ENCODE measurements at regions not wholly inside any gene's neighbourhood (a gene's known extent, or its start where the extent isn't known, plus 50 kb on each side); places are given as distances from the start of the nearest gene placed in this dataset.

DNA sequence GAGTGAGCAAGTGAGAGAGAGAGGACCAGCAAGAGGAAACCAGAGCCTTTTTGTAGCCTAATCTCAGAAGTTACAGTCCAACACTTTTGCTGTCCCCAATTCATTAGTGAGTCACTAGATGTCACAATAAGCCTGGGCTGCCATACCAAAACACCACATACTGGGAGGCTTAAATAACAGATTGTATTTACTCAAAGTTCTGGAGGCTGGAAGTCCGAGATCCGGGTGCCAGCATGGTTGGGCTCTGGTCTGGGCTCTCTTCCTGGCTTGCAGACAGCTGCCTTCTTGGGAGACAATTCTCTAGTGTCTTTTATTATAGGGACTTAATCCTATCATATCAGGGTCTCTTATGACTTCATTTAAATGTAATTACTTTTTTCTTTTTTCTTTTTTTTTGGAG lies 50.7 kb upstream of the FERMT1 start:
- Mint-ChIP-seq H3K27me3 (ENCODE audit: insufficient read depth, unreplicated experiment) (peaks cover 21% of the 10 kb centered on the region), H3K27ac (ENCODE audit: unreplicated experiment) (no peak overlapping the region), H3K4me3 (ENCODE audit: unreplicated experiment) (no peak overlapping the region), H3K36me3 (ENCODE audit: insufficient read depth, unreplicated experiment) (no peaks in the 10 kb centered on the region), H3K9me3 (ENCODE audit: unreplicated experiment) (peaks cover 9% of the 10 kb centered on the region), H3K4me1 (ENCODE audit: low read depth, unreplicated experiment) (no peaks in the 10 kb centered on the region)
- CTCF ChIA-PET, result no interaction called here
- no TSS peak for BruUV-seq (replicated peaks)
- H3K36me3 ChIP-seq (ENCODE audit: control insufficient read depth, insufficient read depth, low read length), result no peaks in the 10 kb centered on the region
- no peaks in the 10 kb centered on the region for H3K4me1 ChIP-seq
- DNase-seq, result no peak
- H3K27me3 ChIP-seq (replicated peaks; ENCODE audit: control insufficient read depth, insufficient read depth, low read length), result no peaks in the 10 kb centered on the region
- TF ChIP-seq, protein P1, sequence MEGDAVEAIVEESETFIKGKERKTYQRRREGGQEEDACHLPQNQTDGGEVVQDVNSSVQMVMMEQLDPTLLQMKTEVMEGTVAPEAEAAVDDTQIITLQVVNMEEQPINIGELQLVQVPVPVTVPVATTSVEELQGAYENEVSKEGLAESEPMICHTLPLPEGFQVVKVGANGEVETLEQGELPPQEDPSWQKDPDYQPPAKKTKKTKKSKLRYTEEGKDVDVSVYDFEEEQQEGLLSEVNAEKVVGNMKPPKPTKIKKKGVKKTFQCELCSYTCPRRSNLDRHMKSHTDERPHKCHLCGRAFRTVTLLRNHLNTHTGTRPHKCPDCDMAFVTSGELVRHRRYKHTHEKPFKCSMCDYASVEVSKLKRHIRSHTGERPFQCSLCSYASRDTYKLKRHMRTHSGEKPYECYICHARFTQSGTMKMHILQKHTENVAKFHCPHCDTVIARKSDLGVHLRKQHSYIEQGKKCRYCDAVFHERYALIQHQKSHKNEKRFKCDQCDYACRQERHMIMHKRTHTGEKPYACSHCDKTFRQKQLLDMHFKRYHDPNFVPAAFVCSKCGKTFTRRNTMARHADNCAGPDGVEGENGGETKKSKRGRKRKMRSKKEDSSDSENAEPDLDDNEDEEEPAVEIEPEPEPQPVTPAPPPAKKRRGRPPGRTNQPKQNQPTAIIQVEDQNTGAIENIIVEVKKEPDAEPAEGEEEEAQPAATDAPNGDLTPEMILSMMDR (IDR thresholded peaks at IDR 0.05; ENCODE audit: insufficient read depth in 1 of 2, low read depth in 1 of 2, low read length in 1 of 2, severe bottlenecking in 1 of 2, unreplicated experiment in 1 of 2), result no peak
- intact Hi-C loops (cut with micrococcal nuclease; ENCODE audit: unreplicated experiment), result loop anchor here (10.0 kb wide), 1 partner anchor 651 kb away; no protein-coding TSS in a partner anchor
- H3K4me3 ChIP-seq (ENCODE audit: low read depth, low read length), result no peak overlapping the region
- H3K9me3 ChIP-seq, result no peaks in the 10 kb centered on the region
- POLR2A ChIA-PET, result no interaction called here
